ENCODE measurements at regions not wholly inside any gene's neighbourhood (a gene's known extent, or its start where the extent isn't known, plus 50 kb on each side); places are given as distances from the start of the nearest gene placed in this dataset.

GRCh38 chr5:8474569-8474930 lies 605.6 kb downstream of the MTRR start:
- TF ChIP-seq CTCF (conservative IDR thresholded peaks at IDR 0.05 in 1 of 2, IDR thresholded peaks at IDR 0.05 in 1 of 2; ENCODE audit: extremely low read depth in 1 of 2, insufficient read depth in 1 of 2, low read depth in 1 of 2, low read length in 2 of 2) (no peak), EZH2 (IDR thresholded peaks at IDR 0.05; ENCODE audit: borderline replicate concordance, low read length) (no peak)
